ENCODE measurements at regions not wholly inside any gene's neighbourhood (a gene's known extent, or its start where the extent isn't known, plus 50 kb on each side); places are given as distances from the start of the nearest gene placed in this dataset.

GRCh38 chr6:135631821-135632220 is 134.3 kb upstream of the AHI1 start:
- Histone ChIP-seq H3K9me3 (no peaks in the 10 kb centered on the region), H3K4me1 (no peaks in the 10 kb centered on the region), H3K27me3 (no peaks in the 10 kb centered on the region), H3K36me3 (no peaks in the 10 kb centered on the region), H3K4me3 (no peak overlapping the region), H3K27ac (no peak overlapping the region)
- no peak for TF ChIP-seq CTCF (IDR thresholded peaks at IDR 0.05)
- intact Hi-C loops (cut with DNase I; ENCODE audit: low total_unique reads): no loop called here
- no peak for DNase-seq

- Histone ChIP-seq H3K36me3 (no peaks in the 10 kb centered on the region), H3K4me3 (no peak overlapping the region), H3K4me1 (no peaks in the 10 kb centered on the region), H3K27me3 (no peaks in the 10 kb centered on the region), H3K9me3 (no peaks in the 10 kb centered on the region), H3K27ac (no peak overlapping the region)
- intact Hi-C loops (cut with DNase I; ENCODE audit: low total_unique reads): no loop called here
- no peak for TF ChIP-seq CTCF (IDR thresholded peaks at IDR 0.05)
- DNase-seq: no peak
Observed at GRCh38 chr6:135633573-135633972, 136.0 kb upstream of the AHI1 start.

GRCh38 chr6:135637701-135638100 is 140.2 kb upstream of the AHI1 start:
- H3K27me3 ChIP-seq: no peaks in the 10 kb centered on the region
- DNase-seq: no peak
- intact Hi-C loops (cut with DNase I; ENCODE audit: low total_unique reads): no loop called here
- H3K9me3 ChIP-seq: no peaks in the 10 kb centered on the region
- H3K4me3 ChIP-seq: no peak overlapping the region
- no peak overlapping the region for H3K27ac ChIP-seq
- no peaks in the 10 kb centered on the region for H3K4me1 ChIP-seq
- TF ChIP-seq CTCF (IDR thresholded peaks at IDR 0.05): no peak
- H3K36me3 ChIP-seq: no peaks in the 10 kb centered on the region

GRCh38 chr6:135638108-135638507 is 140.6 kb upstream of the AHI1 start:
- H3K27ac ChIP-seq: no peak overlapping the region
- H3K27me3 ChIP-seq: no peaks in the 10 kb centered on the region
- H3K4me3 ChIP-seq: no peak overlapping the region
- no peak for TF ChIP-seq CTCF (IDR thresholded peaks at IDR 0.05)
- DNase-seq: no peak
- H3K9me3 ChIP-seq: no peaks in the 10 kb centered on the region
- no peaks in the 10 kb centered on the region for H3K36me3 ChIP-seq
- H3K4me1 ChIP-seq: no peaks in the 10 kb centered on the region
- intact Hi-C loops (cut with DNase I; ENCODE audit: low total_unique reads): no loop called here

GRCh38 chr6:135640048-135640447 is 142.5 kb upstream of the AHI1 start:
- intact Hi-C loops (cut with DNase I; ENCODE audit: low total_unique reads): no loop called here
- H3K27me3 ChIP-seq: no peaks in the 10 kb centered on the region
- no peak overlapping the region for H3K4me3 ChIP-seq
- H3K4me1 ChIP-seq: no peaks in the 10 kb centered on the region
- H3K36me3 ChIP-seq: no peaks in the 10 kb centered on the region
- H3K27ac ChIP-seq: no peak overlapping the region
- no peaks in the 10 kb centered on the region for H3K9me3 ChIP-seq
- TF ChIP-seq CTCF (IDR thresholded peaks at IDR 0.05): no peak
- no peak for DNase-seq

- no peaks in the 10 kb centered on the region for H3K4me1 ChIP-seq
- no peak for TF ChIP-seq CTCF (IDR thresholded peaks at IDR 0.05)
- DNase-seq: no peak
- intact Hi-C loops (cut with DNase I; ENCODE audit: low total_unique reads): no loop called here
- H3K9me3 ChIP-seq: no peaks in the 10 kb centered on the region
- H3K27ac ChIP-seq: no peak overlapping the region
- no peaks in the 10 kb centered on the region for H3K27me3 ChIP-seq
- no peaks in the 10 kb centered on the region for H3K36me3 ChIP-seq
- H3K4me3 ChIP-seq: no peak overlapping the region
Observed at GRCh38 chr6:135640449-135641111, 143.0 kb upstream of the AHI1 start.

All from tibial artery (tissue), 4 donors.